SH-SY5Y (cell line): ENCODE measurements at regions not wholly inside any gene's neighbourhood (a gene's known extent, or its start where the extent isn't known, plus 50 kb on each side); places are given as distances from the start of the nearest gene placed in this dataset.

Experiments
- GATA2 ChIP-seq: IDR thresholded peaks from 2 replicates; pipeline ENCODE4 v1.6.1; 2011; ENCODE audit warnings: mild to moderate bottlenecking, low read depth, low read length
- GATA3 ChIP-seq: IDR thresholded peaks from 2 replicates; pipeline ENCODE4 v1.6.1; 2011; ENCODE audit warnings: low read depth, mild to moderate bottlenecking, low read length, moderate library complexity

DNA sequence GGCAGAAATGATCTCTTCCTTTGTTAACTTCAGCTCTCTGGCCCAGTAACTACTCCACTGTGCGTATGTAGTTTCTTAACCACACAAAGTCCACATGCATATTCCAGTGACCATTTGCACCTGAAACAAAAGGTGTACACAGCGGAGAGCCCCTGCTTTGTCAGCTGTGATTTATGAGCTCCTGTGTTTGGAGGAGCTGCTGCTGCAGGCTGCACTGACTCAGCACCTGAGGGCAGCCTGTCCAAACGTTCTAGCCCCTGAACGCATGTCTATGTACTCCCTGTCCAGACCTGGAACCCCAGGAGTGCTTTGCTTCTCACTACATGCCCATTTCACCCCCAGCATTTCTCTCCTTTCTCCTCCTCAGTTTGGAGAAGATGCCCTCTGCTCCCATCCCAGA, 216.1 kb downstream of the ABCC12 start:
- TF ChIP-seq GATA2 (no peak), GATA3 (no peak)
